ENCODE measurements at regions not wholly inside any gene's neighbourhood (a gene's known extent, or its start where the extent isn't known, plus 50 kb on each side); places are given as distances from the start of the nearest gene placed in this dataset.

GRCh38 chr18:47593744-47594472 lies 336.6 kb downstream of the SMAD2 start:
- no peaks in the 10 kb centered on the region for H3K79me2 ChIP-seq (ENCODE audit: control insufficient read depth, low read length)
- H3K27me3 ChIP-seq (ENCODE audit: control insufficient read depth, low read length) = peaks cover 14% of the 10 kb centered on the region; the same call in 1 of the 2 replicates
- no peaks in the 10 kb centered on the region for H4K20me1 ChIP-seq (ENCODE audit: control insufficient read depth, insufficient read depth, low read depth, low read length)
- H3K4me3 ChIP-seq (ENCODE audit: low read length) = no peak overlapping the region
- no peaks in the 10 kb centered on the region for H3K4me1 ChIP-seq (ENCODE audit: control insufficient read depth, low read length)
- no peaks in the 10 kb centered on the region for H3K36me3 ChIP-seq (ENCODE audit: control insufficient read depth, low read length)
- TF ChIP-seq EZH2phosphoT487 (IDR thresholded peaks at IDR 0.05; ENCODE audit: borderline replicate concordance, low read length) = no peak
- TF ChIP-seq CTCF (IDR thresholded peaks at IDR 0.05; ENCODE audit: low read depth, low read length, poor library complexity, severe bottlenecking) = no peak
- no peak overlapping the region for H3K4me2 ChIP-seq (ENCODE audit: low read length)
- no peaks in the 10 kb centered on the region for H3F3A ChIP-seq (ENCODE audit: control insufficient read depth, insufficient read depth)
- no peak overlapping the region for H3K27ac ChIP-seq (ENCODE audit: low read depth, low read length)
- H3K9me2 ChIP-seq (replicated peaks; ENCODE audit: control insufficient read depth, low read length) = no peaks in the 10 kb centered on the region
- no peaks in the 10 kb centered on the region for H3K9me3 ChIP-seq (ENCODE audit: control insufficient read depth, insufficient read depth, low read length)

GRCh38 chr18:47591429-47591828 lies 339.0 kb downstream of the SMAD2 start:
- Histone ChIP-seq H3K27me3 (ENCODE audit: control insufficient read depth, low read length) (peaks cover 9% of the 10 kb centered on the region; the same call in 1 of the 2 replicates), H3K27ac (ENCODE audit: low read depth, low read length) (no peak overlapping the region), H3K4me3 (ENCODE audit: low read length) (no peak overlapping the region), H3K4me2 (ENCODE audit: low read length) (no peak overlapping the region), H3K9me2 (replicated peaks; ENCODE audit: control insufficient read depth, low read length) (no peaks in the 10 kb centered on the region), H3K9me3 (ENCODE audit: control insufficient read depth, insufficient read depth, low read length) (no peaks in the 10 kb centered on the region), H3K79me2 (ENCODE audit: control insufficient read depth, low read length) (no peaks in the 10 kb centered on the region), H3K4me1 (ENCODE audit: control insufficient read depth, low read length) (no peaks in the 10 kb centered on the region), H3K36me3 (ENCODE audit: control insufficient read depth, low read length) (no peaks in the 10 kb centered on the region), H4K20me1 (ENCODE audit: control insufficient read depth, insufficient read depth, low read depth, low read length) (no peaks in the 10 kb centered on the region), H3F3A (ENCODE audit: control insufficient read depth, insufficient read depth) (no peaks in the 10 kb centered on the region)
- TF ChIP-seq EZH2phosphoT487 (IDR thresholded peaks at IDR 0.05; ENCODE audit: borderline replicate concordance, low read length) (no peak), CTCF (IDR thresholded peaks at IDR 0.05; ENCODE audit: low read depth, low read length, poor library complexity, severe bottlenecking) (no peak)

- no peaks in the 10 kb centered on the region for H4K20me1 ChIP-seq (ENCODE audit: control insufficient read depth, insufficient read depth, low read depth, low read length)
- no peak overlapping the region for H3K4me2 ChIP-seq (ENCODE audit: low read length)
- H3K27ac ChIP-seq (ENCODE audit: low read depth, low read length) = no peak overlapping the region
- no peak for TF ChIP-seq EZH2phosphoT487 (IDR thresholded peaks at IDR 0.05; ENCODE audit: borderline replicate concordance, low read length)
- TF ChIP-seq CTCF (IDR thresholded peaks at IDR 0.05; ENCODE audit: low read depth, low read length, poor library complexity, severe bottlenecking) = no peak
- no peaks in the 10 kb centered on the region for H3F3A ChIP-seq (ENCODE audit: control insufficient read depth, insufficient read depth)
- H3K79me2 ChIP-seq (ENCODE audit: control insufficient read depth, low read length) = no peaks in the 10 kb centered on the region
- H3K4me3 ChIP-seq (ENCODE audit: low read length) = no peak overlapping the region
- H3K27me3 ChIP-seq (ENCODE audit: control insufficient read depth, low read length) = peaks cover 4% of the 10 kb centered on the region
- no peaks in the 10 kb centered on the region for H3K9me3 ChIP-seq (ENCODE audit: control insufficient read depth, insufficient read depth, low read length)
- no peaks in the 10 kb centered on the region for H3K9me2 ChIP-seq (replicated peaks; ENCODE audit: control insufficient read depth, low read length)
- H3K36me3 ChIP-seq (ENCODE audit: control insufficient read depth, low read length) = no peaks in the 10 kb centered on the region
- H3K4me1 ChIP-seq (ENCODE audit: control insufficient read depth, low read length) = no peaks in the 10 kb centered on the region
Measured at GRCh38 chr18:47587587-47587986, 336.1 kb upstream of the SKOR2 start.

Data from DOHH2 (cell line).